ENCODE measurements at regions not wholly inside any gene's neighbourhood (a gene's known extent, or its start where the extent isn't known, plus 50 kb on each side); places are given as distances from the start of the nearest gene placed in this dataset.

DNA sequence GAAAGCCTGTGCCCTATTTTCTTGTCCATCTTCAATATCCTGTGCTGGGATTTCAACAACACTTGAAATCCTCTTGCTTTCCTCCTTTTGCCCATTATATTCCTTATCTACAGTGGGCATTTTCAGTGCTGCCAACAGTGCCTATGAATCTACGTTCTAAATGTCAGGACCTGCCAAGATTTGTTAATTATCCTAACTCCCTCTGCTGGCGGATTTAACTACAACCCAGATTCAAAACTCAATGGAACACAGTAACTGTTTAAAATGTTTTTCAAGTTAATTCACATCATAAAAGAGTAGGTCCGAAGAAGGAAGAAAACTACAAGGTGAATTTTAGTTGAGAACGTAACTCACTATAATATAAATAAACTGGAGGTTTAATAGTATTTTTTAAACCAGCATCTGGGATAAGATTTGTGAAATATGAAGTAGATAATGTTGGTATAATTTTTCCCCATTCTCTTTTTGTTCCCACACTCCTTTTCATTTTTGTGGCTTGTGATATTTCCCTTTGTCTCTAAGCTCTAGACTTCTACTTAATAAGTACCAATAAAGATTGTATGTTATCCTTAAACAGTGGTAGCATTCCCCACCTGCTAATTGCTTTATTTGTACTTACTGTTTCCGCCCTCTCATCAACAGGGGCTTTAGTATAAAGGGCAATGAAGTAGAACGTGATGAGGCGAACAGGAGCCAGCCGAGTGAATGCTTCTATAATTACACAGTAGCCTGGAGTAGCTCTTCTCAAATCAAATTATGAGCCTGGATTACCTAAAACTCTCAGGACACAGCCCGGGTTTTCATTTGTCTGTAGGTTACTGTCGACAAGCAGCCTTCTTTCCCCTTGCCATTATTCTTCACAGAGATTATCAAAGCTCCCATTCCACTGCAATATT is 302.5 kb upstream of the ATP11B start:
- H4K91ac ChIP-seq (ENCODE audit: low read depth, low read length), result no peak overlapping the region
- H3K36me3 ChIP-seq (ENCODE audit: control insufficient read depth in 1 of 2, insufficient read depth in 2 of 2, low read length in 2 of 2), result no peaks in the 10 kb centered on the region
- WGBS (ENCODE audit: extremely low coverage, insufficient coverage, insufficient read length), result no CpG with 5 or more reads among the region's 10 CpGs
- H3K79me1 ChIP-seq (ENCODE audit: low read length), result no peaks in the 10 kb centered on the region
- no peak overlapping the region for H2BK120ac ChIP-seq (ENCODE audit: insufficient read depth, low read length, poor library complexity)
- no peaks in the 10 kb centered on the region for H3K9me3 ChIP-seq (ENCODE audit: insufficient read depth, low read depth, low read length)
- H3K4ac ChIP-seq (ENCODE audit: low read depth, low read length), result no peak overlapping the region
- no peaks in the 10 kb centered on the region for H3K27me3 ChIP-seq (ENCODE audit: insufficient read depth, low read length)
- H3K79me2 ChIP-seq (ENCODE audit: control insufficient read depth, insufficient read depth, low read length, poor library complexity), result no peaks in the 10 kb centered on the region
- no peak overlapping the region for H3K18ac ChIP-seq (ENCODE audit: low read length)
- H3K4me2 ChIP-seq (ENCODE audit: low read length), result no peak overlapping the region
- no peak overlapping the region for H2BK12ac ChIP-seq (ENCODE audit: low read length)
- H2AK5ac ChIP-seq (ENCODE audit: low read length), result no peak overlapping the region
- H3K27ac ChIP-seq (ENCODE audit: low read depth, low read length), result no peak overlapping the region
- H3K4me1 ChIP-seq (ENCODE audit: control insufficient read depth in 1 of 2, insufficient read depth in 2 of 2, low read length in 2 of 2), result peaks cover 0 to 5% of the 10 kb centered on the region in 2 experiments
- DNase-seq, result peak; percentile 2 to 57
- no peak overlapping the region for H4K12ac ChIP-seq (ENCODE audit: low read depth, low read length)
- no peak overlapping the region for H3K4me3 ChIP-seq (ENCODE audit: low read depth, low read length)
- no peak overlapping the region for H3K9ac ChIP-seq (ENCODE audit: low read length)
- H2BK5ac ChIP-seq (ENCODE audit: low read depth, low read length, poor library complexity), result no peak overlapping the region
- no peak overlapping the region for H2AFZ ChIP-seq (ENCODE audit: insufficient read depth, low read length, poor library complexity)
- no peak overlapping the region for H4K8ac ChIP-seq (ENCODE audit: low read depth, low read length)
- no peak overlapping the region for H3K23ac ChIP-seq (ENCODE audit: low read length)
- no peak overlapping the region for H3K14ac ChIP-seq (ENCODE audit: low read length)

DNA sequence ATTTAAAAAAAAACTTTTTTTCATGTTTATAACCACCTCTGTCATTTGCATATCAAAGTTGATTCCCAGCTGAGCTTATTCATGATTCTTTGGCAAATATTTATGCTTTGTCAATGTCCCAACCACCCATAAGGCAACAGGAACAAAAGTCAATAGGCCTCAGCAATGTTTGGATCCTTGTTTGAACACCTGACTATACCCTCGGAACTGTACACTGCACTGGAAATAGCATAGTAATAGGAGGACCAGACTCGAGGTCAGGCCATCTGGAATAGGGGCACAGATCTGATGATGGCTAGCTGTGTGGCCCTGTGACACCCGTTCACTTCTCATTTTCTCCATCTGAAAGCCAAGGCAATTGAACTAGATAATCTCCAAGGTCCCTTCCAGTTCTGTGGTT is 301.7 kb upstream of the ATP11B start:
- Histone ChIP-seq H3K36me3 (ENCODE audit: control insufficient read depth in 1 of 2, insufficient read depth in 2 of 2, low read length in 2 of 2) (no peaks in the 10 kb centered on the region), H3K23ac (ENCODE audit: low read length) (no peak overlapping the region), H3K79me1 (ENCODE audit: low read length) (no peaks in the 10 kb centered on the region), H3K18ac (ENCODE audit: low read length) (no peak overlapping the region), H3K4ac (ENCODE audit: low read depth, low read length) (no peak overlapping the region), H3K4me1 (ENCODE audit: control insufficient read depth in 1 of 2, insufficient read depth in 2 of 2, low read length in 2 of 2) (peaks cover 0 to 3% of the 10 kb centered on the region in 2 experiments), H3K27ac (ENCODE audit: low read depth, low read length) (no peak overlapping the region), H3K79me2 (ENCODE audit: control insufficient read depth, insufficient read depth, low read length, poor library complexity) (no peaks in the 10 kb centered on the region), H4K12ac (ENCODE audit: low read depth, low read length) (no peak overlapping the region), H2AK5ac (ENCODE audit: low read length) (no peak overlapping the region), H3K4me2 (ENCODE audit: low read length) (no peak overlapping the region), H2AFZ (ENCODE audit: insufficient read depth, low read length, poor library complexity) (no peak overlapping the region), H3K4me3 (ENCODE audit: low read depth, low read length) (no peak overlapping the region), H3K9me3 (ENCODE audit: insufficient read depth, low read depth, low read length) (no peaks in the 10 kb centered on the region), H3K27me3 (ENCODE audit: insufficient read depth, low read length) (no peaks in the 10 kb centered on the region), H2BK120ac (ENCODE audit: insufficient read depth, low read length, poor library complexity) (no peak overlapping the region), H4K91ac (ENCODE audit: low read depth, low read length) (no peak overlapping the region), H4K8ac (ENCODE audit: low read depth, low read length) (no peak overlapping the region), H2BK12ac (ENCODE audit: low read length) (no peak overlapping the region), H2BK5ac (ENCODE audit: low read depth, low read length, poor library complexity) (no peak overlapping the region), H3K14ac (ENCODE audit: low read length) (no peak overlapping the region), H3K9ac (ENCODE audit: low read length) (no peak overlapping the region)
- WGBS (ENCODE audit: extremely low coverage, insufficient coverage, insufficient read length), result no CpG with 5 or more reads among the region's 3 CpGs
- DNase-seq, result no peak

DNA sequence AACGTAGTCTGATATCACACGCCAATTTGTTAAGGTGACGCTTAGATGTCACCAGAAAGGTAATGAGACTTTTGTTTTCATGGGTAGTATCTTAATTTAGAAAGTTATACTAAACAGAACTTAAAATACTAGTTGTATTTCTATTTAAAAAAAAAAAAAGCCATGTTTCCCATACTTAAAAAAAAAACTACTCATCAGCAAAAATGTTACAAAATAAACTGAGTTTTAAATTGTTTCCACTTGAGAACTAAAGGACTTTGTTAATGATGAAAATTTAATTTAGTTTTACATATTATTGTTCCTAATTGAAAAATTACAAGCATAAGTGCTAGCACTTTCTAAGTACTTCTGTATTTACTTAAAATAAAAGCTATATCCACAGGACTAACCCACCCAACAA is 300.8 kb upstream of the ATP11B start:
- Histone ChIP-seq H2BK12ac (ENCODE audit: low read length) (no peak overlapping the region), H3K4ac (ENCODE audit: low read depth, low read length) (no peak overlapping the region)
- WGBS (ENCODE audit: extremely low coverage, insufficient coverage, insufficient read length), result no CpG with 5 or more reads among the region's 3 CpGs

DNA sequence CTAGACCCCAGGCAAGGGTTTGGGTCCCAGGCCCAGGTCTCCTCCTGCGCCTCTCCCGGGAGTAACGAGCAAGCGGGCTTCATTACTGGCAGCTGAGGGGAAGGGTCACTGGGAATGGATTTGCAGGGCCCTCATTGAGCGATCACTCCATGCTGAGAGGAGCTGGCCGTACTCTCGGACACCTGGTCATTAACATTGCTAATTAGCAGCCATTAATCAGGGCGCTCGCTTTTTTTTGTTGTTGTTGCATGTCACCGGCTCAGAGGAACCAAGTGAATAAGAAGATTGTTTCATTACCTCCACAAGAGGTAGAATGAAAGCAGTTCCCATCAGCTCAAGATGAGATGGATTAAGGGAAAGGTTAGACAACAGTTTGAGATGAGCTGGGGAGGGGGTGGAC is 293.0 kb upstream of the ATP11B start:
- Histone ChIP-seq H2BK120ac (ENCODE audit: insufficient read depth, low read length, poor library complexity) (no peak overlapping the region), H2BK12ac (ENCODE audit: low read length) (no peak overlapping the region), H4K12ac (ENCODE audit: low read depth, low read length) (no peak overlapping the region), H2AFZ (ENCODE audit: insufficient read depth, low read length, poor library complexity) (no peak overlapping the region), H3K4ac (ENCODE audit: low read depth, low read length) (no peak overlapping the region), H2AK5ac (ENCODE audit: low read length) (no peak overlapping the region), H2BK5ac (ENCODE audit: low read depth, low read length, poor library complexity) (no peak overlapping the region), H3K9me3 (ENCODE audit: insufficient read depth, low read depth, low read length) (no peaks in the 10 kb centered on the region), H3K14ac (ENCODE audit: low read length) (no peak overlapping the region), H4K8ac (ENCODE audit: low read depth, low read length) (no peak overlapping the region), H3K4me2 (ENCODE audit: low read length) (no peak overlapping the region), H3K4me1 (ENCODE audit: control insufficient read depth in 1 of 2, insufficient read depth in 2 of 2, low read length in 2 of 2) (no peaks in the 10 kb centered on the region), H3K9ac (ENCODE audit: low read length) (no peak overlapping the region), H3K23ac (ENCODE audit: low read length) (no peak overlapping the region), H3K18ac (ENCODE audit: low read length) (no peak overlapping the region), H3K4me3 (ENCODE audit: low read depth, low read length) (no peak overlapping the region), H3K36me3 (ENCODE audit: control insufficient read depth in 1 of 2, insufficient read depth in 2 of 2, low read length in 2 of 2) (no peaks in the 10 kb centered on the region), H3K27me3 (ENCODE audit: insufficient read depth, low read length) (no peaks in the 10 kb centered on the region), H3K79me1 (ENCODE audit: low read length) (no peaks in the 10 kb centered on the region), H3K27ac (ENCODE audit: low read depth, low read length) (no peak overlapping the region), H3K79me2 (ENCODE audit: control insufficient read depth, insufficient read depth, low read length, poor library complexity) (no peaks in the 10 kb centered on the region), H4K91ac (ENCODE audit: low read depth, low read length) (no peak overlapping the region)
- no CpG with 5 or more reads among the region's 10 CpGs for WGBS (ENCODE audit: extremely low coverage, insufficient coverage, insufficient read length)
- DNase-seq, result no peak

More for the DNA sequence above, 300.8 kb upstream of the ATP11B start:
- Histone ChIP-seq H3K79me1 (ENCODE audit: low read length) (no peaks in the 10 kb centered on the region), H3K27me3 (ENCODE audit: insufficient read depth, low read length) (no peaks in the 10 kb centered on the region), H3K23ac (ENCODE audit: low read length) (no peak overlapping the region), H3K9ac (ENCODE audit: low read length) (no peak overlapping the region), H3K79me2 (ENCODE audit: control insufficient read depth, insufficient read depth, low read length, poor library complexity) (no peaks in the 10 kb centered on the region), H3K14ac (ENCODE audit: low read length) (no peak overlapping the region), H4K8ac (ENCODE audit: low read depth, low read length) (no peak overlapping the region), H3K18ac (ENCODE audit: low read length) (no peak overlapping the region), H4K12ac (ENCODE audit: low read depth, low read length) (no peak overlapping the region), H4K91ac (ENCODE audit: low read depth, low read length) (no peak overlapping the region), H2AFZ (ENCODE audit: insufficient read depth, low read length, poor library complexity) (no peak overlapping the region), H2BK120ac (ENCODE audit: insufficient read depth, low read length, poor library complexity) (no peak overlapping the region), H3K9me3 (ENCODE audit: insufficient read depth, low read depth, low read length) (no peaks in the 10 kb centered on the region), H3K4me1 (ENCODE audit: control insufficient read depth in 1 of 2, insufficient read depth in 2 of 2, low read length in 2 of 2) (peaks cover 0 to 3% of the 10 kb centered on the region in 2 experiments), H3K36me3 (ENCODE audit: control insufficient read depth in 1 of 2, insufficient read depth in 2 of 2, low read length in 2 of 2) (no peaks in the 10 kb centered on the region), H3K4me3 (ENCODE audit: low read depth, low read length) (no peak overlapping the region), H2AK5ac (ENCODE audit: low read length) (no peak overlapping the region), H3K4me2 (ENCODE audit: low read length) (no peak overlapping the region), H2BK5ac (ENCODE audit: low read depth, low read length, poor library complexity) (no peak overlapping the region), H3K27ac (ENCODE audit: low read depth, low read length) (no peak overlapping the region)
- DNase-seq, result no peak
